Activated CD4-positive, alpha-beta T cell treated with anti-CD3 and anti-CD28 coated beads, Interleukin-2, amount 10 ng/mL, durations not matched to agents 24 days and 14 days (primary cell): ENCODE measurements at regions not wholly inside any gene's neighbourhood (a gene's known extent, or its start where the extent isn't known, plus 50 kb on each side); places are given as distances from the start of the nearest gene placed in this dataset.

ENCODE experiments used
- DNase-seq: peaks from one replicate; pipeline ENCODE4 v3.0.0; 2022
- H3K27ac Mint-ChIP-seq: one replicate; pipeline ENCODE4 v1.8.0; 2022; ENCODE audit warnings: mild to moderate bottlenecking, mixed read lengths
- H3K27me3 Mint-ChIP-seq: one replicate; pipeline ENCODE4 v1.8.0; 2022; ENCODE audit warnings: mixed read lengths
- H3K36me3 Mint-ChIP-seq: one replicate; pipeline ENCODE4 v1.8.0; 2022; ENCODE audit warnings: low read depth, mild to moderate bottlenecking, mixed read lengths
- H3K4me1 Mint-ChIP-seq: one replicate; pipeline ENCODE4 v1.8.0; 2021; ENCODE audit warnings: mixed read lengths
- H3K4me3 Mint-ChIP-seq: one replicate; pipeline ENCODE4 v1.8.0; 2022; ENCODE audit warnings: mild to moderate bottlenecking, moderate library complexity, mixed read lengths
- H3K9me3 Mint-ChIP-seq: one replicate; pipeline ENCODE4 v1.8.0; 2021; ENCODE audit warnings: mixed read lengths
- intact Hi-C: fragments of 100-400 bp; cut with micrococcal nuclease; formaldehyde crosslinking; loops from one replicate; pipeline ENCODE4 v1.15.1; 2023

DNA sequence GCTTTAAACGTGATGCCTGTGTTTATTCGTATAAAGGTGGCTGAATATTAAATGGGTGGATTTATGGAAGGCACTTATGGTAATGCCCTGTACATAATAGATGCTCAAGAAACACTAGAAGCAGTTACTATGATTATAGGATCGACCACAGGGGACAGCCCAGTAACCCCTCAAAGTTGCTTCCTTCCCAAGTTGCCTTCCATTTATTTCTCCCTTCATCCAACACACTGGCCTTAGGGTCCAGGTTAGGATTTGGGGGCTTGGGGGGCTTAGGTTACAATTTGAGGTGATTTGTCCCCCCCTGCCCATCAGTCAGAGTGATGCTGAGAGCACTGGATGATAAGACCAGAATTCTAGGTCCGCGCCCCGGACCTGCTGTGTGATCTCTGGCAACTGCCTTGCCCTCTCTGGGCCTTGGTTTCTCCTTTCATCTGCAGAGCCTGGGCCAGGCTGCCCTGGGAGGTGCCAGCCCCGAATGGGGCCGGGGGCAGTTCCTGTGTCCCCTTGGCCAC, 101.5 kb downstream of the CEBPB start:
- no peak overlapping the region for H3K4me3 Mint-ChIP-seq
- peaks cover 13% of the 10 kb centered on the region for H3K4me1 Mint-ChIP-seq
- no peaks in the 10 kb centered on the region for H3K9me3 Mint-ChIP-seq
- no peak overlapping the region for H3K27ac Mint-ChIP-seq
- no peaks in the 10 kb centered on the region for H3K36me3 Mint-ChIP-seq
- peaks cover 3% of the 10 kb centered on the region for H3K27me3 Mint-ChIP-seq
- DNase-seq = no peak
- intact Hi-C loops = no loop called here

DNA sequence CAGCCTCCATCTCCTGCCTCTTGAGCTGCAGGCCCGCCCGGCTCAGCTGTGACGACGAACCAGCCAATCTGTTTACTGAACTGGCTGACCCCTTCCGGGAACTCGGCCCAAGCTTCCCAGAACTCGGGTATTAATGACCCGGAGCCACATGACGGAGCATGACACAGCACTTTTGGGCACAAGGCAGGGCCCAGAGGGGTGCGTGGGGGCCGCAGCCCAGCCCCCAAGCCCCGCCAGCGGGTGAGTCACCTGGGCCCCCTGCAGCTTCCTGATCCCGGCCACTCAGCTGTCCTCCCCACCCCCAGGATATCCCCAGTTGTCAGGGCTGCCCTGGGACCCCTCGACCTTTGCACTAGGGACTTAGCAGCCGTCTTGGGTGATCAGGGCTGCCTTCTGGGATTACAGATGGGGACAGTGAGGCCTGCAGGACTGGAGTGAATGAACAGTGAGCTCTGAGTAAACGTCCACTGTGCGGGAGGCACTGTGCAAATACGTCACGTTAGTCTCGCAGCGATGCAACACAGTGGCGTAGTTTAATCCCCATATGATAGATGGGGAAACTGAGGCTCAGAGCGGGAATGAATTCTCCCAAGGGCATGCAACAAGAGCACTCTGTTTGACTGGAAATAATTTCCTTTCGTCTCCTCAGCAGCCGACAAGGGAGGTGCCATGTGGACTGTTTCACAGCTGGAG, 102.1 kb downstream of the CEBPB start:
- Mint-ChIP-seq H3K27ac (no peak overlapping the region), H3K36me3 (no peaks in the 10 kb centered on the region), H3K9me3 (no peaks in the 10 kb centered on the region), H3K4me3 (no peak overlapping the region), H3K27me3 (peaks cover 3% of the 10 kb centered on the region), H3K4me1 (peaks cover 18% of the 10 kb centered on the region)
- no peak for DNase-seq
- intact Hi-C loops = no loop called here

DNA sequence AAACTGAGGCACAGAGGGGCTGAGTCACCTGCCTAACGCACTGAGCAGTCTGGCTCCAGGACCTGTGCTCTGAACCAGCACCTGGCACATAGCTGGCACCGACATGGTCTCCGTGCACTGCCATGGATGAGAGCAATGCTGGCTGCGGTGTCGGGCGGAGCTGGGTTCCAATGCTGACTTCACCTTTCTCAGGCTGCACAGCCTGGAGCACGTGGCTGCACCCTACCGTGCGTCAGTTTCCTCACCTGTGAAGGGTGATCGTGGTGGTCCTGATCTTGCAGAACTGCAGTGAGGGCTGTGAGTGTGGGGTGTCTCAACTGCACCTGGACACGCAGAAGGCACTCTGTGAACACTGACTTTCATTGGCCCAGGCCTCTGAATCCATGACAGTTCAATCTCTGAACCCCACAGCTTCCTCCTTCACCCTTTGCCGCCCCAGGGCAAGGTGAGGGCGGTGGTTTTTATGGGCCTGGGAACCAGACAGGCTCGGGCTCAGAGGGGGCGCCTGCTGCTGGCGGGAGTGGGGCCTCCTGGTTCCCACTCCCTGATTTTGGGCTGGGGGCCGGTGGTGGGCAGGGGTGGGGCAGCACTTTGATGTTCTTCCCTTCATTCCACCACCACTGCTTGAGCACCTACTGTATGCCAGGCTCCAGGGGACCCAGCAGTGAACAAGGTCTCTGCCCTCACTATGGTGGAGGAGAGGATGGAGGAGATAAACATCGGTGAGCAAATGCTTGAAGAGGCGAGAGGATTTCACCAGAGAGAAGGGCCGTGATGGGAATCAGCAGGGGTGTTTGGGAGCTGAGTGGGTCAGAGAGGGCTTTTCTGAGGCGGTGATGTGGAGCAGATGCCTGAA, 102.9 kb downstream of the CEBPB start:
- Mint-ChIP-seq H3K4me3 (no peak overlapping the region), H3K4me1 (peaks cover 26% of the 10 kb centered on the region), H3K27ac (no peak overlapping the region), H3K36me3 (no peaks in the 10 kb centered on the region), H3K27me3 (peaks cover 3% of the 10 kb centered on the region), H3K9me3 (no peaks in the 10 kb centered on the region)
- no peak for DNase-seq
- intact Hi-C loops = no loop called here

DNA sequence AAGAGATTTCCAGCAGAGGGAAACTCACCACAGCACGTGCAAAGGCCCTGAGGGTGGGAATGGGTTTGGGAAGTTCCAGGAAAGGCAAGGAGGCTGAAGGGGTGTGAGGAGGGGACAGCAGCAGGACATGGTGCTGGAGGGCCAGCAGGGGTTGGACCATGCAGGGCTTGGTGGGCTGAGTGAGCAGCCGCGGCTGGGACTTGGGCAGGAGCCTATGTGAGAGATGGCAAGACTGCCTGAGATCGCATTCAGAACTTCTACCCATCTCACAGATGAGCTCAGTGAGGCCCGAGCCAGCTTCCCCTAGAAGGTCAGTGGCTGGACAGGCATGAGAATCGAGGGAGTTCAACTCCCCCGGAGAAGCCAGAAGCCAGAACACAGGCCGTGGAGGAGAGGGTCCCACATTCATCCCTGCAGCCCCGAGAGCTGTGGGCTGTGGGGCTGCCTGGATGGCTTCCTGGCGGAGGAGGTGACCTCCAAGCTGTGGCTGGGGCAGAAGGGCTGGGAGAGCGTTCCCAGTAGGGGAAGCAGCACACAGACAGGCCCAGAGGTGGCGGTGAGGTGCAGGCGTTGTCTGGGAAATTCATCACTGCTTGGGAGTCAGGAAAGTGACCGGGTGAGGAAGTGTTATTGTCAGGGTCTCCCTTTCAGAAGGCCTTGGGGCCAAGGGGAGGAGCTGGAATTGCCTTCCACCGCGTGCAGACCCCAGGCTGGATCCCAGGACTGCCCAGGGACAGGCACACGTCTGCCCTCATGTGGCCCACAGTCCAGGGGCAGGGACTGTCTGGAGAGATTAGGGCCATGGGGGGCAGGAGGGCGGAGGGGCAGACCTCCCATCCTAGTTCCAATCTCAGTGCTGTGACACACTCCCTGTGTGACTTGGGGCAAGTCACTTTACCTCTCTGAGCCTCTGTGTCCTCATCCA, 103.8 kb downstream of the CEBPB start:
- Mint-ChIP-seq H3K36me3 (no peaks in the 10 kb centered on the region), H3K27me3 (peaks cover 3% of the 10 kb centered on the region), H3K4me1 (peaks cover 31% of the 10 kb centered on the region), H3K4me3 (no peak overlapping the region), H3K9me3 (no peaks in the 10 kb centered on the region), H3K27ac (no peak overlapping the region)
- no peak for DNase-seq
- intact Hi-C loops = no loop called here

DNA sequence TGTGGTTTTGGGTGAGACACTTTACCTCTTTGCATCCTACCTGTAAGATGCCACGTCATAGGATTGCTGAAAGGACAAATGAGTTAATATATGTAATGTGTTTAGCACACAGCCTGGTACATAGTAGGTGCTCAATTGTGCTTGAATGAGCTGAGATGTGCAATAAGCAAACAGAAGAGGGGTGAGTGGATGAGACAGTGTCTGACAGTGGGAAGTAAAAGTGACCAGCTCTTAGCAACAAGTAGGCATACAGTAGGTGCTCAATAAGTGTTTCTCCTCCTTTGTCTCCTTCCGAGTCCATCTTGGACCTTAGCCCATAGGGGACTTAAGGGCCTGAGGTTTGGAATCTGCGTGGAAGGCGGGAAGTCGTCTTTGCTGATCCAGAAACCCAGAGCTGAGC, 104.7 kb downstream of the CEBPB start:
- Mint-ChIP-seq H3K36me3 (no peaks in the 10 kb centered on the region), H3K27ac (peak overlapping the region; percentile 67), H3K4me3 (no peak overlapping the region), H3K27me3 (peaks cover 2% of the 10 kb centered on the region), H3K9me3 (peaks cover 2% of the 10 kb centered on the region), H3K4me1 (peaks cover 31% of the 10 kb centered on the region)
- no peak for DNase-seq
- intact Hi-C loops = no loop called here

DNA sequence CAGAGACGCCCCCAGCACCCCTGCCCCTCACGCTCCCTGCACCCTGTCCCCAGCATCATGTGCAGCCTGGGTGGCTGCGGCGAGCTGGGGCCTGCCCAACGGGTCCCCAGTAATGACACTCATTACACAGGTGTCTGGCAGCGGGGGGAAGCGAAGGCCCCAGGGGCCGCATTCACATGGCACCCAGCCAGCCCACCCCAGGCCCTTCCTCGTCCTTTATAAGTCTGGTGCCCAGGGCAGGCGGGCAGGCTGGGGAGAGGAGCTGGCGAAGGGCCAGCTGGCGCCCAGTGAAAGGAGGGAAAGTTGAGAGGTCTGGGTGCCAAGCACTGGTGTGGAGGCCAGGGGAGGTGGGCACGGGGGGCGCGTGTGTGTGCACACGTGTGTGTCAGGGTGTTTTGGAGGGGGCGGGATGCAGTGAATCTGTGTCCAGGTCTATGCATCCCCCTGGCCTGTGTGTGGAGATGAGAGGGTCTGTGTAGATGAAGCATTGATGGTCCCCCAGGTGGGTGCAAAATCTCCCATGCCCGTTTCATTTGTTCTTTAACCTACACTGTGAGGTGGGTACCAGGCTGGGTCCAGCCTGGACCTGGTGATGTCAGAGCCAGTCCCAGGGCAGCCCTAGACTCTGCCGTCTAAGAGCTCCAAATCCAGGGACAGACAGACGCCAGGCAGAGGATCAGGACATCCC, 105.3 kb downstream of the CEBPB start:
- H3K36me3 Mint-ChIP-seq = no peaks in the 10 kb centered on the region
- peaks cover 31% of the 10 kb centered on the region for H3K4me1 Mint-ChIP-seq
- peaks cover 4% of the 10 kb centered on the region for H3K27me3 Mint-ChIP-seq
- H3K9me3 Mint-ChIP-seq = peaks cover 5% of the 10 kb centered on the region
- H3K4me3 Mint-ChIP-seq = no peak overlapping the region
- intact Hi-C loops = no loop called here
- no peak for DNase-seq
- peak overlapping the region; percentile 57 for H3K27ac Mint-ChIP-seq

DNA sequence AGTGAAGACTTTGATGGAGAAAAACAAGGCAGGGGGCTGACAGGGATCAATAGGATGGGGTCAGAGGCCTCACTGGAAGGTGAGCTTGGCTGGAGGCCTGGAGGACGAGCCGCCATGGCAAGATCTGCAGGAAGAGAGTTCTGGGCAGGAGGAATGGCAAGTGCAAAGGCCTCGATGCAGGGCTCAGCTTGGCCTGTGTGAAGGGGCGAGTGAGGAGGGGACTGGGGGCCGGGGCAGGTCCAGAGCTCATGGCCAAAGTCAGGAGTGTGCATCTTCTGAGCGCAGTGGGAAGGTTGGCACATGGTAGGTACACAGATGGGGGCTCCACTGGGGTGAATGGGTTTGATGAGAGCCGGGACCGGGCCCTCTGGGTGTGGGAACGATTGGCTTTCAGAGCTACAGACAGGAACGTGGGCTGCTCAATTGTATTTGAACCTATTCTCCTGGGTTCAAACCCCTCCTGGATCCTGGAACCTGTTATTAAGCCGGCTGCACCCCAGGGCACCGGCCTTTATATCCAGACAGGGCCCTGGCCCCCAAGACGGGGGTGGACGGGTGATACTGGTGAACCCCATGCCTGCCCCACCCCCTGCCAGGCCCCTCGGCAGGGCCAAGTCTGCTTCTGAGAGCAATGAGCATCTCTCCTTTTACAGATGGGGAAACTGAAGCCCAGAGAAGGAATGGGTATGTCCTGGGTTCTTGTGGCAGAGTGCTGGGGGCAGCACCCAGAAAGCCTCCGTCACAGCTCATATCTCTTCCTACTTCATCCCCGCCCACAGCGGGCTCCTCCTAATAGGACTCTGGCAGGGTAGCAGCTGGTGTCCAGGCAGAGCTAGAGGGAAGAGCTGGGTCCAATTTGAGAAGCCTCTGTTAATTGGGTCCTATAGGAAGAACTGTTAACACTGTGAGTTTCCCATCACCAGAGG, 106.1 kb downstream of the CEBPB start:
- H3K27ac Mint-ChIP-seq = peak overlapping the region; percentile 57
- H3K4me3 Mint-ChIP-seq = no peak overlapping the region
- H3K9me3 Mint-ChIP-seq = peaks cover 5% of the 10 kb centered on the region
- no peaks in the 10 kb centered on the region for H3K36me3 Mint-ChIP-seq
- DNase-seq = no peak
- H3K4me1 Mint-ChIP-seq = peaks cover 31% of the 10 kb centered on the region
- intact Hi-C loops = loop anchor here (1.0 kb wide), 1 partner anchor 14 kb away; no protein-coding TSS in a partner anchor
- H3K27me3 Mint-ChIP-seq = peaks cover 7% of the 10 kb centered on the region

DNA sequence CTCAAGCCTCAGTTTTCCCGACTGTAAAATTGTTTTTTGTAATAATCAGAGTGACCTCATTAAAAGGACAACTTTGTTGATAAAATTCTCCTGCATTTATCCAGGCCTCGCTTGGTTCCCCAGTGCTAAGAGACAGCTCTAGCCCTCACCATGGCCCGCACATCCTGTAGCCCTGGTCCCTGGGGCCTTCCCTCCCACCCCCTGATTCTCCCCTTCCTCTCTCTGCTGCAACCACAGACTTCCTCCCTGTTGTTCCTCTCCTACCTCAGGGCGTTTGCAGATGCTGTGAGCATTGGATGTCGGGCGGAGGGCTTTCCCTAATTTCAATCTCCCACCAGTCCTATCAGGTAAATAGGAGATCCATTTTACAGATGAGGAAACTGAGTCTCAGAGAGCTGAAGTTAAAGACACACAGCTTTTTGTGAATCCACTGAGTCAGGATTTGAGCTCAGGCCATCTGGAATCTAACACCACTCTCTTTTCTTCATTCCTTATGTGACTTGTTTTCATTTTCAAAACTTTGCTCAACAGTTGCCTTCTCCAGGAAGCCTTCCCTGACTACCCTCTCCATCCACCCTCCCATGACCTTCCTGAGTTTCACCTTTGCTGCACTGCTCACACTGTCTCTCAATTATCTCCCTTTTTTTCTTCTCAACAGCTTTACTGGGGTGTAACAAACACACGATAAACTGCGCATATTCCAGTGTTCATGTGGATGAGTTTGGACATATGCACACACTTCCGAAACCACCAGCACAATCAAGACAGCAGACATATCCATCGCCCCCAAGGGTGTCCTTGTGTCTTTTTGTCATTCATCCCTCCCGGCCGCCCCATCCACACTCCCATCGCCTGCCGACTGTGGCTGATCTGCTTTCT, 107.1 kb downstream of the CEBPB start:
- peak overlapping the region; percentile 61 for H3K27ac Mint-ChIP-seq
- H3K9me3 Mint-ChIP-seq = peaks cover 5% of the 10 kb centered on the region
- no peaks in the 10 kb centered on the region for H3K36me3 Mint-ChIP-seq
- DNase-seq = no peak
- intact Hi-C loops = loop anchor here (1.0 kb wide), 1 partner anchor 15 kb away; no protein-coding TSS in a partner anchor
- H3K27me3 Mint-ChIP-seq = peaks cover 7% of the 10 kb centered on the region
- H3K4me1 Mint-ChIP-seq = peaks cover 34% of the 10 kb centered on the region
- H3K4me3 Mint-ChIP-seq = peak overlapping the region; percentile 44

DNA sequence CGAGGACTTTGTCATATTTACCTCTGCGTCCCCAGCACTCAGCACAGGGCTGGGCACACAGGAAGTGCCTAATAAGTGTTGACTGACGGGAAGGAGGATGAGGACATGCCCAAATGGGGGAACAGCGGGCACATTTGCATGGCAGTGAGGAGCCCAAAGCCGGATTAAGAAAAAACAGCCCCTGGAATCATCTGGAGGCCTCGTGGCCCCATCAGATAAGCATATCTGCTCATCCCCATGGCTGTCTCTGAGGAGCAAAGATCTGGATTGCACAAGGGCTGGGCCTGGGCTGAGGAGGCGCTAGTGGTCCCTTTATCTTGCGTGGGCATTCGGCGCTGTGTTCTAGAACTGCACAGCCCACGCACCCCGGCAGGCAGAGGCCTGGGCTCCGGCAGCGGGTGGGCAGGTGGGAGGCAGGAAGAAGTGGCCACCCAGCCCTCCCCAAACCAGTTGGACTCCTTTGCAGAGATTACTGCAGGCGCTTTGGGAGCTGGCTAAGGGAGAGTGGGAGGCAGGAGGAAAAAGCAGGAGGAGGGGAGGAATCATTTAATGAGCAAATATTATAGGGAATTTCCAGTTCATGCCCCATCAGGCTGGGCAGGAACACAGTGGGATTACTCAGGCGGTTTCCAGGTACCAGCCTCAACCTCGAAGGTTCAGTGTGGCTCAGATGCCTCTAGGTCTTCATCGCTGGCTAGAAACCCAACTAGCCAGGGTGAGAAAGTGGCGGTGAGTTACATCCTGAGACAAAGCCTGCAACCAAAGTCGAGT, 108.1 kb downstream of the CEBPB start:
- H3K4me1 Mint-ChIP-seq = peaks cover 37% of the 10 kb centered on the region
- no peak overlapping the region for H3K27ac Mint-ChIP-seq
- intact Hi-C loops = no loop called here
- H3K36me3 Mint-ChIP-seq = no peaks in the 10 kb centered on the region
- H3K4me3 Mint-ChIP-seq = peak overlapping the region; percentile 24
- no peak for DNase-seq
- H3K9me3 Mint-ChIP-seq = peaks cover 5% of the 10 kb centered on the region
- peaks cover 7% of the 10 kb centered on the region for H3K27me3 Mint-ChIP-seq

DNA sequence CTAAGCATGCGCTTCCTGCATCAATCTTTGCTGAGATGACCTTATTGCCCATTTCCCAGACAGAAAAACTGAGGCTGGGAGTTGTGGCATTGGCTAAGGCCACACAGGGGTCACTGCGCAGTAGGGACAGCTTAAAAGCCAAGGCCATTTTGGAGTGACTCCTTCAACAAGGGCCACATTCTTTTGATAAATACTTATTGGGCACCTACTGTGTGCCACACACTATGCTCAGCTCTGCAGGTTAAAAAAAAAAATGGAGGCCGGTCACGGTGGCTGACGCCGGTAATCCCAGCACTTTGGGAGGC, 108.6 kb downstream of the CEBPB start:
- H3K4me3 Mint-ChIP-seq = no peak overlapping the region
- H3K27me3 Mint-ChIP-seq = peaks cover 8% of the 10 kb centered on the region
- no peaks in the 10 kb centered on the region for H3K36me3 Mint-ChIP-seq
- H3K27ac Mint-ChIP-seq = no peak overlapping the region
- peaks cover 38% of the 10 kb centered on the region for H3K4me1 Mint-ChIP-seq
- intact Hi-C loops = no loop called here
- DNase-seq = no peak
- H3K9me3 Mint-ChIP-seq = peaks cover 5% of the 10 kb centered on the region

DNA sequence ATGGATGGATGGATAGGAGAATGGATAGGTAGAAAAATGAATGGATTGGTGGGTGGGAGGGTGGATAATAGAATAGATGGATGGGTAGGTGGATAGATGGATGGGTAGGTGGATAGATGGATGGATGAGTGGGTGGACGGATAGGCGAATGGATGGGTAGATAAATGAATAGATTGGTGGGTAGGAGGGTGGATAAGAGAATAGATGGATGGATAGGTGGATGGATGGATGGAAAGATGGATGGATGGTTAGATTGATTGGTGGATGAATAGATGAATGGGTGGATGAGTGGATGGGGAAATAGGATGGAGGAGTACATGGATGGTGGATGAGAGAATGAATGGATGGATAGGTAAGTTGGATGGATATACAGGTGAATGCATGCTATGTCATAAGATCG, 110.5 kb downstream of the CEBPB start:
- Mint-ChIP-seq H3K36me3 (no peaks in the 10 kb centered on the region), H3K27ac (no peak overlapping the region), H3K9me3 (peaks cover 5% of the 10 kb centered on the region), H3K4me3 (no peak overlapping the region), H3K27me3 (peaks cover 8% of the 10 kb centered on the region), H3K4me1 (peaks cover 33% of the 10 kb centered on the region)
- DNase-seq = no peak
- intact Hi-C loops = no loop called here
